Hepatocyte (in vitro differentiated cells): ENCODE measurements at regions not wholly inside any gene's neighbourhood (a gene's known extent, or its start where the extent isn't known, plus 50 kb on each side); places are given as distances from the start of the nearest gene placed in this dataset.

Source experiments
- EZH2 ChIP-seq: fragments of 200-600 bp; sonication (generic); IDR thresholded peaks from 2 replicates; pipeline ENCODE4 v1.6.1; 2016; ENCODE audit warnings: antibody characterized with exemption, mild to moderate bottlenecking, borderline replicate concordance
- TF ChIP-seq, protein P1 (sequence below): fragments of 200-600 bp; sonication (generic); IDR thresholded peaks from 2 replicates; pipeline ENCODE4 v1.5.1; 2016; ENCODE audit warnings: antibody characterized with exemption, mild to moderate bottlenecking; ENCODE audit not compliant: poor library complexity

DNA sequence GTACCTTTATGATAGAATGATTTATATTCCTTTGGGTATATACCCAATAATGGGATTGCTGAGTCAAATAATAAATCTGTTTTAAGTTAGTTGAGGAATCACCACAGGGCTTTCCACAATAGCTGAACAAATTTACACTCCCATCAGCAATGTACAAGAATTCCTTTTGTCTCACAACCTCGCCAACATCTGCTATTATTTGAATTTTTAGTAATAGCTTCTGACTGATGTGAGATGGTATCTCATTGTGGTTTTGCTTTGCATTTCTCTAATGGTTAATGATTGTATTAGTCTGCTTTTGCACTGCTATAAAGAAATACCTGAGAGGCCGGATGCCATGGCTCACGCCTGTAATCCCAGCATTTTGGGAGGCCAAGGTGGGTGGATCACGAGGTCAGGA lies 1387.6 kb upstream of the ACVR2A start:
- TF ChIP-seq, protein P1, sequence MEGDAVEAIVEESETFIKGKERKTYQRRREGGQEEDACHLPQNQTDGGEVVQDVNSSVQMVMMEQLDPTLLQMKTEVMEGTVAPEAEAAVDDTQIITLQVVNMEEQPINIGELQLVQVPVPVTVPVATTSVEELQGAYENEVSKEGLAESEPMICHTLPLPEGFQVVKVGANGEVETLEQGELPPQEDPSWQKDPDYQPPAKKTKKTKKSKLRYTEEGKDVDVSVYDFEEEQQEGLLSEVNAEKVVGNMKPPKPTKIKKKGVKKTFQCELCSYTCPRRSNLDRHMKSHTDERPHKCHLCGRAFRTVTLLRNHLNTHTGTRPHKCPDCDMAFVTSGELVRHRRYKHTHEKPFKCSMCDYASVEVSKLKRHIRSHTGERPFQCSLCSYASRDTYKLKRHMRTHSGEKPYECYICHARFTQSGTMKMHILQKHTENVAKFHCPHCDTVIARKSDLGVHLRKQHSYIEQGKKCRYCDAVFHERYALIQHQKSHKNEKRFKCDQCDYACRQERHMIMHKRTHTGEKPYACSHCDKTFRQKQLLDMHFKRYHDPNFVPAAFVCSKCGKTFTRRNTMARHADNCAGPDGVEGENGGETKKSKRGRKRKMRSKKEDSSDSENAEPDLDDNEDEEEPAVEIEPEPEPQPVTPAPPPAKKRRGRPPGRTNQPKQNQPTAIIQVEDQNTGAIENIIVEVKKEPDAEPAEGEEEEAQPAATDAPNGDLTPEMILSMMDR = no peak
- no peak for TF ChIP-seq EZH2
